Retina (tissue), 1 donor: ENCODE measurements at regions not wholly inside any gene's neighbourhood (a gene's known extent, or its start where the extent isn't known, plus 50 kb on each side); places are given as distances from the start of the nearest gene placed in this dataset.
"Not testable (repeated sequence)": the region's sequence is repeated elsewhere in the genome, so short reads cannot be mapped to it uniquely, and the experiment has no call there.

ENCODE experiments used
- DNase-seq: peaks from one replicate; pipeline ENCODE4 v3.0.0-alpha.2; 2016

- DNase-seq, result no peak
These were observed 1250.3 kb downstream of the REEP3 start for GRCh38 chr10:64771253-64772050.

DNA sequence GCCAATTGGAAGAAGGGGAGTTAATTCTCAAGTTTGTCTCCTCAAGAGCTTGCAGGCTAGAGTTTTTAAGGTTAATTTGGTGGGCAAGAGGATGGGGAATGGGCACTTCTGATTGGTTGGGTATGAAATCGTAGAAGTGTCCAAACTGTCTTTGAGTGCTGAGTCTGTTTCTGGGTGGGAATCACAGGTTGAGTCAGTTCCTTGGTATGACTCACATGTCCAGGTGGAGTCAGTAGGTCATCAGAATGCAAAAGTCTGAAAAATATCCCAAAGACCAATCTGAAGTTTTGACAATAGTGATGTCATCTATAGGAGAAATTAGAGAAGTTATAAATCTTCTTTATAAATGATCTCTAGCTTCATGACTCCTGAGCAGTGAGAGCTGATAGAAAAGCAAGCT is 1252.2 kb downstream of the REEP3 start:
- no peak for DNase-seq

DNA sequence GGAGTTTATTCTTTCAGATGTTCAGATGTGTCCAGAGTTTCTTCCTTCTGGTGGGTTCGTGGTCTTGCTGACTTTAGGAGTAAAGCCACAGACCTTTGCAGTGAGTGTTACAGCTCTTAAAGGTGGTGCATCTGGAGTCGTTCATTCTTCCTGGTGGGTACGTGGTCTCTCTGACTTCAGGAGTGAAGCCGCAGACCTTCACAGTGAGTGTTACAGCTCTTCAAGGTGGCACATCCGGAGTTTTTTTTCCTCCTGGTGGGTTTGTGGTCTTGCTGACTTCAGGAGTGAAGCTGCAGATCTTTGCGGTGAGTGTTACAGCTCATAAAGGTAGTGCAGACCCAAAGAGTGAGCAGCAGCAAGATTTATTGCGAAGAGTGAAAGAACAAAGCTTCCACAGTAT is 1263.2 kb downstream of the REEP3 start:
- not testable (repeated sequence) for DNase-seq

DNA sequence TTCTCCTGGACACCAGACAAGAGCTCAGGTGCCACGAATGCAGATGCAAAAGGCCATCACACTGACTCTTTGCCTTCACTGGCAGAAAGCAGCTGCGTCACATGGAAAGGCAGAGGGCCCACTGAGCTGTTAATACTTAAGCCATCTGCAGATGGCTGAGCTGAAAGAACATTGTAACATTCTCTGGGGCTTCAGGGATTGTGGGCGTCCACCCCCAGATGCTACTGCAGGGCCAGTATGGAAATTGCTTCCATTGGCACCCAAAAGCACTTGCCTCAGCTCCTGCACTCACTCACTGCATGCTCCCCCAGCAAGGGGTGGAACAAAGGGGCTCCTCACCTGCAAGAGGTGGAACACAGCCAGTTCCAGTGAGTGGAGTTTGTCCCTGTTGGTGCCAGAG is 1264.6 kb downstream of the REEP3 start:
- no peak for DNase-seq

DNA sequence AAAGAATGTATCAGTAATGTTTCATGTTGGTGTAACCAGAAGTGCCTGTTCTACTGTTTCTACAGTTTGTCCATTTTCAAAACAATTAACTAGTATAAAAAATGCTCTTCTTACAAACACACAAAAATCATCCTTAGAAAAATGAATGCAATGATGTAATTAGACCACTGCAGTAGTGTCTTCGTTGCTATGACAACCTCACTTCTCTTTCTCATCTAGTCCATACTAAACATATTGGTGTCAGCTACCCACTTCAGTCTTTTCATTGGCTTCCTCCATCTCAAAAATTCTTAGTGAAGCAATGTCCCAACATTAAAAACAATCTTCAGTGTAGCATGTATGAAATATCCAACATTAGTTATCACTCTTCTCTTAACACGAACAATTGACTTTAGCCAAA is 1265.8 kb downstream of the REEP3 start:
- DNase-seq, result no peak

GRCh38 chr10:64795847-64796246 is 1274.6 kb downstream of the REEP3 start:
- no peak for DNase-seq

DNA sequence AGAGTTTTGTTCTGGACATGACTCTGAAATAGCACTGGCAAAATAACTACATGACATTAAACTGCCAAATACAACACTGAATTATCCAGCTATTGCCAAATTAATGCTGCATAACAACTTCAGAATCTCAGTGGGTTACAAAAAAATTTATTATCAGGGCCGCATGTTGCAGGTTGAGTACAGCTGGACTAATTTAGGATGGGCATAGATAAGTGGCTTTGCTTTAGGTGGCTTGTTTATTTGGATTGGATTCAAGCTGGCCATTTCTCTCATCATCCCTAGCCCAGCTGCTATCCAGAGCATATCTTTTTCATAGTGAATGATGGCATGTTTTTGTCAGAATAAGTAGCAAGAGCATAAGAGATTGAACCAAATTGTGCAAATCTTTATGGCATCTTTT is 1277.1 kb downstream of the REEP3 start:
- no peak for DNase-seq

DNA sequence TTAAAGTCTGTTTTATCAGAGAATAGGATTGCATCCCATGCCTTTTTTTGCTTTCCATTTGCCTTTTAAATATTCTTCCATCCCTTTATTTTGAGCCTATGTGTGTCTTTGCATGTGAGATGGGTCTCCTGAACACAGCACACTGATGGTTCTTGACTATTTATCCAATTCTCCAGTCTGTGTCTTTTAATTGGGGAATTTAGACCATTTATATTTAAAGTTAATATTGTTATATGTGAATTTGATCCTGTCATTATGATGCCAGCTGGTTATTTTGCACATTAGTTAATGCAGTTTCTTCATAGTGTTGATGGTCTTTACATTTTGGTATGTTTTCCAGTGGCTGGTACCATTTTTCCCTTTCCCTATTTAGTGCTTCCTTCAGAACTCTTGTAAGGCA is 1287.0 kb downstream of the REEP3 start:
- not testable (repeated sequence) for DNase-seq

DNA sequence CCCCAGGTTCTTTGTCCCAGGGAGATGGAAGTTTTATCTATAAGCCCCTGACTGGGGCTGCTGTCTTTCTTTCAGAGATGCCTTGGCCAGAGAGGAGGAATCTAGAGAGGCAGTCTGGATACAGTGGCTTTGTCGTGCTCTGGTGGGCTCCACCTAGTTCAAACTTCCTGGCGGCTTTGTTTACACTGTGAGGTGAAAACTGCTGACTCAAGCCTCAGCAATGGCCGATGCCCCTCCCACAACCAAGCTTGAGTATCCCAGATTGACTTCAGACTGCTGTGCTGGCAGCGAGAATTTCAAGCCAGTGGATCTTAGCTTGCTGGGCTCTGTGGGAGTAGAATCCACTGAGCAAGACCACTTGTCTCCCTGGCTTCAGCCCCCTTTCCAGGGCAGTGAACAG is 1288.8 kb downstream of the REEP3 start:
- not testable (repeated sequence) for DNase-seq

DNA sequence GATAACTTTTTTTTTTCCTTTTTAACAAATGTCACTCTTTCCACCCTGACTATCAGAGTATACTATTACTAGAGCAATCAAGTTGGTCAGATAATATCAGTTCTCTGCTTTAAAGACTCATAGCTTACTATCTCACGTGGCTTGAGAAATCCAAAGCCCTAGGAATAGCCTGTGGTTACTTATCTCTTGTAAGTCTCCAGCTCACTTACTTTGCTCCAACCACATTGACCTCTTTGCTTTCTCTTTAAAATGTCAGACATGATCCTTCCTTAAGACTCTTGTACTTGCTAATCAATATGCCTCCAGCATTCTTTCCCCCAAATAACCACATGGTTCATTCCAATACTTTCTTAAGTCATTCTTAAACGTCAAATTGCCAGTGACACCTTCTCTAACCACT is 1292.2 kb downstream of the REEP3 start:
- no peak for DNase-seq

GRCh38 chr10:64814201-64814600 is 1293.0 kb downstream of the REEP3 start:
- DNase-seq, result no peak

GRCh38 chr10:64829888-64830412 is 1308.7 kb downstream of the REEP3 start:
- no peak for DNase-seq

DNA sequence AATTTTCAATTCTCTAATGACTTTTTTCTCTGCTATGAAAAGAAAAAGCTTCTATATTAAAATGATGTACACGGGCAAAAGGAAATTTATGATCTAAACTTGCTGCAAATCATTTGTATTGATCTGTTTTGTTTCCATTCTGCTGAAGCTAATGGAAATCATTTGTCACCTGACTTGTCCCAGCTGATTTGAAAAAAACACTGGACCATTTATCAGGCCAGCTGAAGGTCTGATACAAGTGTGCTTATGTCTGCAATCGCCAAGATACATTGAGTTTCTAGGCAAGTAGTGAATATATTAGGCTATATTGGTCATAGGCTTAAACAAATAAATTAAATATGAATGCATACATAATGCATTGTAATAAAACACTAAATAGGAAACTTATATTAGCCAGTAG is 1309.7 kb downstream of the REEP3 start:
- peak; percentile 3 for DNase-seq

- DNase-seq, result no peak
These were observed 1319.1 kb downstream of the REEP3 start for GRCh38 chr10:64840341-64840740.

DNA sequence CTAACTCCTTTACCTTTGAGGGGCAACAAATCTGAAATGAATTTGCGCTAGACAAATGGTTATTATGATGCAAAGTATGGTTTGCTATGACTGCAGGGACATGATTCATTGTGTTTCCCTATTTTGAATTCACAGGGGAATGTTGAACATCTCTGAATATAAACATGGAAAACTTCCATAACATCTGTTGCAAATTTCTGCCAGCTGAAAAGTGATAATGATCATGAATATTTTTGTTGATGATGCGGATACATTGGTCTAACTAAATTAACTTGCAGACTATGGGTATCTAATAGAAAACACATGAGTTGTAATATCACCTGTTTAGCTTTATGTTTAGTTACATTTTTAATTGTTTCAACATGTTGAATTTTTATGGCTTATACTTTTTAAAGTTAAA is 1325.5 kb downstream of the REEP3 start:
- no peak for DNase-seq

GRCh38 chr10:64855941-64856340 is 1334.7 kb downstream of the REEP3 start:
- DNase-seq, result no peak

DNA sequence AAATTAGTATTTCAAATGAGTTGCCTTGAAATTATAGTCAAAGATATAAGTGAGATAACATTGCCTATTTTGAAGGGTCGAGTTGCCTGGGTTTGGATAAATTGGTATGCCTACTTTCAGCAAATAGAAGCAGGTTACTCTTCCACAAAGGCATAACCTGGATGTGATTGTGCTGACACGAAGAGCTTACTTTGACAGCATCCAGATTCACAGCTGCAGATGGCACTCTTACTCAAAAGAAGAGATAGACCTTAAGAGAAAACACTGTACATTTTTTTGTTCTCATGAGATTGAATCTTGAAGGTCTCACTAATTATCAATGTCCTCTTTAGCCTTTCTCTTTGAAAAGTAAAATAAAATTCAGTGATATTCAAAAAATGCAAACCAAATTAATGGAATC is 1338.7 kb downstream of the REEP3 start:
- DNase-seq, result no peak

DNA sequence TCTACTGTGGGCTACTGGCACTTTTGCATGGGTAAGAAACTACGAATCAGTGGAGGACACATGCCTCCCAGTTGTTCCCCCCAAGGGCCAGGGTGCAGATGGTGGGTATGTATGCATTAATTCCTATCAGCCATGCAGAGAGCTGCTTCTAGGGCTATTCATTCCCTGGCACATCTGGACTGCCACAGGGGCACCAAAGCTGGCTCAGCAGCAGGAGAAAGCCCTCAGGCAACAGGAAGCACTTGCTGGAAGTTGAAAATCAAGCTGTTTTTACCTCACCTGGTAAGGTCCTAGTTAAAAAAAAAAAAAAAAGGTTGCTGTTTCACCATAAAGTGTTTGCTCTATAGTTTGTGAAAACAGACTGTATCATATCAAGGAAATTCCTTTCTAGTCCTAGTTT is 1342.6 kb downstream of the REEP3 start:
- no peak for DNase-seq

DNA sequence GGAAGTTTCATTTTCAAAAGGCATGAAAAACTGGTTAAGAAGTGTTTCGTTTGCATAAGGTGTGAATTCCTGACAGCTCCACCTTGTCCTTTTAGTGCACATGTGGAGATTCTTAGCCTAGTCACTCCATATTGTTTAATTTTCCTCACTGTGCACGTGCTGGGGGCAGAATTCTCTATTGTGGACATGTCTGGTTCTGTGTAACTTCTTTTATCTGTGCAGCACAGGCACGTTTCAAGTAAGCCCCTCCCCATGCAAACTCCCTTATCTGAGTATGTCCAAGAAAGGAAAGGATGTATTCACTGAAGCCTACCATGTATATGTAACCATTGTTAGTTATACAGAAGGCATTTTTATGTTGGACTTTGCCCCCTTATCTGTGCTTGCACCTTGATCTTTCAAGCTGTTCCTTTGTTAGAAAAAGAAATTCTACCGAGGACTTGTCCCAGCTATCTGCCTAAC is 1346.3 kb downstream of the REEP3 start:
- no peak for DNase-seq

DNA sequence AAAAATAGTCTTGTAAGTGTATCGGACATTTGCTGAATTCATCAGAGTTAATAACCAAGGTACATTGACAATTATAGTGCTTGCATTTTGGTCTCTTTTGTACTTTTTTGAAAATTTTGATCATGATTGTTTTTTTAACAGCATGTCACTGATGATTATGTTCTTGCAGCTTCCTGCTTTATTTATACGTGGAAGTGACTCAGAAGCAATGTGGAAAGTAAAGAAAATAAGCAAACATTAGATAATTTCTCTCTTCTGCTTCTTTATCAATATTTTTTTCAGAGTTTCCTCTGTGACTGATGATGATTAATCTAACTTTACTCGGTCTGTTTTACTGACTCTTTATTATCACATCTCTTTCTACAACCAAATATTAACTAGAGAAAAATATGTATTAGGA is 1351.9 kb downstream of the REEP3 start:
- DNase-seq, result no peak

DNA sequence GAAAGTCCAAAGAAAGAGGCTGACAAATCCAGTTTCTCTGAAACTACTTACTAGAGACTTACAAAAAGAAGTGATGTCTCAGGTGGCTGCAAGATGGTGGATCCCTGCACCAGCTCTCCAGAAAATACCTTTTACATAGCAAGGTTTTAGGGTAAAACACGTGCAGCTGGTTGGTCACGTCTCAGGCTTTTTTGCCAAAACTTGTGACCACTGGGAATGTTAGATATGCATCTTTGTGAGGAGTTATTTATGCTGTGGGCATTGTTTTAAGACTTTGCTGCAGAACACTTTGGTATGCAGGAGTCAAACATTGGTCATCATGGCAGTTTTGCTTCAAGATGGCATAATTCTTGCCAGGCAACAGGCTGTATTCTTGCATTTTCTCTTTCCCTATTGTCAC is 1352.8 kb downstream of the REEP3 start:
- DNase-seq, result no peak

GRCh38 chr10:64880546-64880945 is 1359.3 kb downstream of the REEP3 start:
- no peak for DNase-seq

- no peak for DNase-seq
These were observed 1360.1 kb downstream of the REEP3 start for GRCh38 chr10:64881257-64881656.

- no peak for DNase-seq
These were observed 1375.4 kb downstream of the REEP3 start for GRCh38 chr10:64896582-64896981.

DNA sequence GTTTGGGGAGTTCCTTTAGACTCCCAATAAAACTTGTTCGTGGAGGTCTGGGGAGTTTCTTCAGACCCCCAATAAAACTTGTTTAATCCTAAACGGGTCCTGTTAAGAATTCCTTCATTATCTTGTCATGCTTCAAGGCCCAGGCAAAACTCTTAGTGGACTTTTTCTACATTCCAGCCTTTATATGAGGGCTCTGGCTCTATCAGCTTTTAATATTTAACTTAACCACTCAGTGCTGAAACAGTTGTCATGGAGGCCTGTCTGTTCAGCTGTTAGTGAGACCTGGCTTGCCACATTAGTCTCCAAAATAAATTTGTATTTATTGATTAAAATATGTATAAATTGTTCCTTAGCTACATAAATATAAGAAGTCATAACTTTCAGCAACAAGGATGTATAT is 1385.1 kb downstream of the REEP3 start:
- DNase-seq, result not testable (repeated sequence)
